ENCODE measurements at regions not wholly inside any gene's neighbourhood (a gene's known extent, or its start where the extent isn't known, plus 50 kb on each side); places are given as distances from the start of the nearest gene placed in this dataset.
"Not testable (repeated sequence)": the region's sequence is repeated elsewhere in the genome, so short reads cannot be mapped to it uniquely, and the experiment has no call there.

GRCh38 chr2:36091844-36092741 is 263.5 kb upstream of the CRIM1 start:
- in situ Hi-C loops (cut with HindIII; ENCODE audit: low pct_ligation_motif_present, low pct_unique_long_range_greater_than_20kb, low sequenced_read_pairs); DNase-seq: not testable (repeated sequence)

GRCh38 chr2:36088716-36089328 is 266.8 kb upstream of the CRIM1 start:
- in situ Hi-C loops (cut with HindIII; ENCODE audit: low pct_ligation_motif_present, low pct_unique_long_range_greater_than_20kb, low sequenced_read_pairs): no loop called here
- DNase-seq: no peak

GRCh38 chr2:36087344-36087743 is 268.2 kb upstream of the CRIM1 start:
- in situ Hi-C loops (cut with HindIII; ENCODE audit: low pct_ligation_motif_present, low pct_unique_long_range_greater_than_20kb, low sequenced_read_pairs): no loop called here
- DNase-seq: no peak

GRCh38 chr2:36079793-36080192 is 275.8 kb upstream of the CRIM1 start:
- DNase-seq: no peak
- in situ Hi-C loops (cut with HindIII; ENCODE audit: low pct_ligation_motif_present, low pct_unique_long_range_greater_than_20kb, low sequenced_read_pairs): no loop called here

- in situ Hi-C loops (cut with HindIII; ENCODE audit: low pct_ligation_motif_present, low pct_unique_long_range_greater_than_20kb, low sequenced_read_pairs): no loop called here
- DNase-seq: no peak
Measured at GRCh38 chr2:36074008-36074407, 281.6 kb upstream of the CRIM1 start.

- in situ Hi-C loops (cut with HindIII; ENCODE audit: low pct_ligation_motif_present, low pct_unique_long_range_greater_than_20kb, low sequenced_read_pairs): no loop called here
- DNase-seq: no peak
Measured at GRCh38 chr2:36071698-36072097, 283.9 kb upstream of the CRIM1 start.

- in situ Hi-C loops (cut with HindIII; ENCODE audit: low pct_ligation_motif_present, low pct_unique_long_range_greater_than_20kb, low sequenced_read_pairs): no loop called here
- no peak for DNase-seq
Measured at GRCh38 chr2:36069074-36069473, 286.5 kb upstream of the CRIM1 start.

- in situ Hi-C loops (cut with HindIII; ENCODE audit: low pct_ligation_motif_present, low pct_unique_long_range_greater_than_20kb, low sequenced_read_pairs): no loop called here
- DNase-seq: no peak
Measured at GRCh38 chr2:36068086-36068485, 287.5 kb upstream of the CRIM1 start.

GRCh38 chr2:36060133-36060532 is 295.4 kb upstream of the CRIM1 start:
- no peak for DNase-seq
- in situ Hi-C loops (cut with HindIII; ENCODE audit: low pct_ligation_motif_present, low pct_unique_long_range_greater_than_20kb, low sequenced_read_pairs): no loop called here

- in situ Hi-C loops (cut with HindIII; ENCODE audit: low pct_ligation_motif_present, low pct_unique_long_range_greater_than_20kb, low sequenced_read_pairs): no loop called here
- DNase-seq: no peak
Measured at GRCh38 chr2:36059691-36060090, 295.9 kb upstream of the CRIM1 start.

GRCh38 chr2:36058953-36059352 is 296.6 kb upstream of the CRIM1 start:
- no peak for DNase-seq
- in situ Hi-C loops (cut with HindIII; ENCODE audit: low pct_ligation_motif_present, low pct_unique_long_range_greater_than_20kb, low sequenced_read_pairs): no loop called here

- no peak for DNase-seq
- in situ Hi-C loops (cut with HindIII; ENCODE audit: low pct_ligation_motif_present, low pct_unique_long_range_greater_than_20kb, low sequenced_read_pairs): no loop called here
Measured at GRCh38 chr2:36058076-36058475, 297.5 kb upstream of the CRIM1 start.

GRCh38 chr2:36052819-36053218 is 302.8 kb upstream of the CRIM1 start:
- in situ Hi-C loops (cut with HindIII; ENCODE audit: low pct_ligation_motif_present, low pct_unique_long_range_greater_than_20kb, low sequenced_read_pairs): no loop called here
- DNase-seq: no peak

- no peak for DNase-seq
- in situ Hi-C loops (cut with HindIII; ENCODE audit: low pct_ligation_motif_present, low pct_unique_long_range_greater_than_20kb, low sequenced_read_pairs): no loop called here
Measured at GRCh38 chr2:36044411-36044810, 311.2 kb upstream of the CRIM1 start.

- no peak for DNase-seq
- in situ Hi-C loops (cut with HindIII; ENCODE audit: low pct_ligation_motif_present, low pct_unique_long_range_greater_than_20kb, low sequenced_read_pairs): no loop called here
Measured at GRCh38 chr2:36035137-36035536, 320.4 kb upstream of the CRIM1 start.

- in situ Hi-C loops (cut with HindIII; ENCODE audit: low pct_ligation_motif_present, low pct_unique_long_range_greater_than_20kb, low sequenced_read_pairs): no loop called here
- DNase-seq: no peak
Measured at GRCh38 chr2:36032046-36032445, 323.5 kb upstream of the CRIM1 start.

- in situ Hi-C loops (cut with HindIII; ENCODE audit: low pct_ligation_motif_present, low pct_unique_long_range_greater_than_20kb, low sequenced_read_pairs): no loop called here
- DNase-seq: no peak
Measured at GRCh38 chr2:36031471-36031870, 324.1 kb upstream of the CRIM1 start.

- in situ Hi-C loops (cut with HindIII; ENCODE audit: low pct_ligation_motif_present, low pct_unique_long_range_greater_than_20kb, low sequenced_read_pairs): no loop called here
Measured at GRCh38 chr2:36027616-36028015, 328.0 kb upstream of the CRIM1 start.

GRCh38 chr2:36013064-36013463 is 342.5 kb upstream of the CRIM1 start:
- in situ Hi-C loops (cut with HindIII; ENCODE audit: low pct_ligation_motif_present, low pct_unique_long_range_greater_than_20kb, low sequenced_read_pairs): no loop called here
- no peak for DNase-seq

More at GRCh38 chr2:36027616-36028015, 328.0 kb upstream of the CRIM1 start:
- DNase-seq: no peak

GRCh38 chr2:36006444-36006843 is 349.1 kb upstream of the CRIM1 start:
- DNase-seq: no peak
- in situ Hi-C loops (cut with HindIII; ENCODE audit: low pct_ligation_motif_present, low pct_unique_long_range_greater_than_20kb, low sequenced_read_pairs): no loop called here
